ENCODE measurements at regions not wholly inside any gene's neighbourhood (a gene's known extent, or its start where the extent isn't known, plus 50 kb on each side); places are given as distances from the start of the nearest gene placed in this dataset.
"Not testable (repeated sequence)": the region's sequence is repeated elsewhere in the genome, so short reads cannot be mapped to it uniquely, and the experiment has no call there.

DNA sequence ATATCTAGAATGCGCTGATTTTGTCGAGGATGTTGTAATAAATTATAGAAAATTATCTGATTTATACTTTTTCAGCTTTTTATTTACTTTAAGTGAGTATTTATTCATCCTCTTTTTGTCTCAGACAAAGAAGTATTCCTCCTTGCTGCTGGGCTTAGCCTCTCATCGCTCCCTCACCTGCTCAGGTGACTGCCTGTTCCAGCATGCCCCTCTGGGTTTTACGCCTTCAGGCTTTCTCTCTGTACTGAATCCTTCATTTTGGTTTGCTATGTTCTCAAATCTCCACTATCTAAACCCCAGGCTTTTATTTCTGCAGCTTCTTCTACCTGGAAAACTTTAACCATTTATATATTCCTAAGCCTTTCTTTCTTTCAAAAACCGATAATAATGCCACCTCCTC, 1650.9 kb upstream of the SEL1L start:
- Histone ChIP-seq H3K27me3 (replicated peaks; ENCODE audit: insufficient read depth) (no peaks in the 10 kb centered on the region), H3K9ac (no peak overlapping the region), H3K4me2 (ENCODE audit: unreplicated experiment) (no peak overlapping the region), H3K27ac (no peak overlapping the region), H3K4me1 (ENCODE audit: insufficient read depth) (no peaks in the 10 kb centered on the region), H3K4me3 (no peak overlapping the region), H3K36me3 (ENCODE audit: low read depth) (no peaks in the 10 kb centered on the region), H2AFZ (no peak overlapping the region), H3K9me3 (ENCODE audit: low read depth) (no peaks in the 10 kb centered on the region), H3K79me2 (ENCODE audit: insufficient read depth) (no peaks in the 10 kb centered on the region), H4K20me1 (ENCODE audit: insufficient read depth) (no peaks in the 10 kb centered on the region), H3F3A (ENCODE audit: insufficient read depth) (no peaks in the 10 kb centered on the region), H3K9me2 (ENCODE audit: insufficient read depth) (no peaks in the 10 kb centered on the region)
- 68 to 77% methylated on average over 5 of the region's 5 CpGs for whole genome bisulfite sequencing, 2 experiments (ENCODE audit: low coverage in 1 of 2, low lambda C conversion rate in 2 of 2, missing lambda C conversion rate in 2 of 2)
- DNase-seq: no peak
- TF ChIP-seq EZH2phosphoT487 (IDR thresholded peaks at IDR 0.05; ENCODE audit: insufficient read depth, low read depth) (no peak), EZH2 (IDR thresholded peaks at IDR 0.05; ENCODE audit: insufficient read depth, poor library complexity, severe bottlenecking) (no peak)
- in situ Hi-C loops (cut with MboI): no loop called here

- H3K9me3 ChIP-seq (ENCODE audit: low read depth); H3F3A ChIP-seq (ENCODE audit: insufficient read depth); H3K4me3 ChIP-seq; H3K36me3 ChIP-seq (ENCODE audit: low read depth); H3K4me2 ChIP-seq (ENCODE audit: unreplicated experiment); H3K4me1 ChIP-seq (ENCODE audit: insufficient read depth); H3K79me2 ChIP-seq (ENCODE audit: insufficient read depth); H3K9ac ChIP-seq; H3K27ac ChIP-seq; DNase-seq; in situ Hi-C loops (cut with MboI); H3K9me2 ChIP-seq (ENCODE audit: insufficient read depth); H2AFZ ChIP-seq; H4K20me1 ChIP-seq (ENCODE audit: insufficient read depth); H3K27me3 ChIP-seq (replicated peaks; ENCODE audit: insufficient read depth): not testable (repeated sequence)
These were observed 1654.7 kb upstream of the SEL1L start for GRCh38 chr14:83188311-83188710.

DNA sequence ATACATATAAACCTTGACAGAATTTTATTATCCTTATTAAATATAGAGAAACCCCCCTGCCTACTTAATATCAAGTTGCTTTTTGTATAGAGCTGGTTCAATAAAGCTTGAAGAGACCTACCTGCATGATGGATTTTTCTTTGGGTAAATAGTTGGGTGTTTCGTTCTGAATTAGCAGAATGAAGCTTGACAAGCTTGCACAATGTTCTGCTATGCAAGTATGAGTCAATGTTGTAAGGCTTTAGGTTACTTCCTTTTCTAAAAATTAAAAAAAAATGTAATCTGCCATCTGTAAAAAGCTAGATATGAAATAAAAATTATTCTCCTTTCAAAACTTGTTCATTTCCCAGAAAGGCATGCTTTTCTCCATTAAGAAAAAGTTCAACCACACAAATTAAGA, 1662.6 kb upstream of the SEL1L start:
- H3K9ac ChIP-seq: no peak overlapping the region
- WGBS, 2 experiments (ENCODE audit: low coverage in 1 of 2, low lambda C conversion rate in 2 of 2, missing lambda C conversion rate in 2 of 2): 59 to 64% methylated on average over 1 of the region's 1 CpG
- in situ Hi-C loops (cut with MboI): no loop called here

GRCh38 chr14:83197271-83197670, 1663.6 kb upstream of the SEL1L start:
- no peaks in the 10 kb centered on the region for H3K9me2 ChIP-seq (ENCODE audit: insufficient read depth)
- H3K36me3 ChIP-seq (ENCODE audit: low read depth): no peaks in the 10 kb centered on the region
- no peaks in the 10 kb centered on the region for H4K20me1 ChIP-seq (ENCODE audit: insufficient read depth)
- H3K27me3 ChIP-seq (replicated peaks; ENCODE audit: insufficient read depth): no peaks in the 10 kb centered on the region
- no peaks in the 10 kb centered on the region for H3F3A ChIP-seq (ENCODE audit: insufficient read depth)
- TF ChIP-seq EZH2 (IDR thresholded peaks at IDR 0.05; ENCODE audit: insufficient read depth, poor library complexity, severe bottlenecking) (no peak), EZH2phosphoT487 (IDR thresholded peaks at IDR 0.05; ENCODE audit: insufficient read depth, low read depth) (no peak)
- no peak overlapping the region for H3K27ac ChIP-seq
- no peak overlapping the region for H3K9ac ChIP-seq
- H2AFZ ChIP-seq: no peak overlapping the region
- in situ Hi-C loops (cut with MboI): no loop called here
- no peaks in the 10 kb centered on the region for H3K4me1 ChIP-seq (ENCODE audit: insufficient read depth)
- H3K79me2 ChIP-seq (ENCODE audit: insufficient read depth): no peaks in the 10 kb centered on the region
- H3K9me3 ChIP-seq (ENCODE audit: low read depth): no peaks in the 10 kb centered on the region
- H3K4me3 ChIP-seq: no peak overlapping the region
- no peak for DNase-seq
- 57 to 59% methylated on average over 3 of the region's 3 CpGs for WGBS, 2 experiments (ENCODE audit: low coverage in 1 of 2, low lambda C conversion rate in 2 of 2, missing lambda C conversion rate in 2 of 2)
- H3K4me2 ChIP-seq (ENCODE audit: unreplicated experiment): no peak overlapping the region

More for the DNA sequence above, 1662.6 kb upstream of the SEL1L start:
- no peak overlapping the region for H3K4me2 ChIP-seq (ENCODE audit: unreplicated experiment)
- no peak overlapping the region for H3K4me3 ChIP-seq
- no peaks in the 10 kb centered on the region for H4K20me1 ChIP-seq (ENCODE audit: insufficient read depth)
- no peaks in the 10 kb centered on the region for H3K4me1 ChIP-seq (ENCODE audit: insufficient read depth)
- H3F3A ChIP-seq (ENCODE audit: insufficient read depth): no peaks in the 10 kb centered on the region
- H3K9me3 ChIP-seq (ENCODE audit: low read depth): no peaks in the 10 kb centered on the region
- DNase-seq: no peak
- H3K27ac ChIP-seq: no peak overlapping the region
- no peaks in the 10 kb centered on the region for H3K9me2 ChIP-seq (ENCODE audit: insufficient read depth)
- no peaks in the 10 kb centered on the region for H3K36me3 ChIP-seq (ENCODE audit: low read depth)
- H3K79me2 ChIP-seq (ENCODE audit: insufficient read depth): no peaks in the 10 kb centered on the region
- H2AFZ ChIP-seq: no peak overlapping the region
- TF ChIP-seq EZH2phosphoT487 (IDR thresholded peaks at IDR 0.05; ENCODE audit: insufficient read depth, low read depth) (no peak), EZH2 (IDR thresholded peaks at IDR 0.05; ENCODE audit: insufficient read depth, poor library complexity, severe bottlenecking) (no peak)
- H3K27me3 ChIP-seq (replicated peaks; ENCODE audit: insufficient read depth): no peaks in the 10 kb centered on the region

- Histone ChIP-seq H4K20me1 (ENCODE audit: insufficient read depth) (no peaks in the 10 kb centered on the region), H2AFZ (no peak overlapping the region), H3F3A (ENCODE audit: insufficient read depth) (no peaks in the 10 kb centered on the region), H3K36me3 (ENCODE audit: low read depth) (no peaks in the 10 kb centered on the region), H3K9me2 (ENCODE audit: insufficient read depth) (no peaks in the 10 kb centered on the region), H3K27ac (no peak overlapping the region), H3K9ac (no peak overlapping the region), H3K9me3 (ENCODE audit: low read depth) (no peaks in the 10 kb centered on the region), H3K79me2 (ENCODE audit: insufficient read depth) (no peaks in the 10 kb centered on the region), H3K27me3 (replicated peaks; ENCODE audit: insufficient read depth) (no peaks in the 10 kb centered on the region), H3K4me1 (ENCODE audit: insufficient read depth) (no peaks in the 10 kb centered on the region), H3K4me2 (ENCODE audit: unreplicated experiment) (no peak overlapping the region), H3K4me3 (no peak overlapping the region)
- TF ChIP-seq EZH2 (IDR thresholded peaks at IDR 0.05; ENCODE audit: insufficient read depth, poor library complexity, severe bottlenecking): no peak
- no peak for TF ChIP-seq EZH2phosphoT487 (IDR thresholded peaks at IDR 0.05; ENCODE audit: insufficient read depth, low read depth)
- in situ Hi-C loops (cut with MboI): no loop called here
- 77 to 82% methylated on average over 1 of the region's 1 CpG for WGBS, 2 experiments (ENCODE audit: low coverage in 1 of 2, low lambda C conversion rate in 2 of 2, missing lambda C conversion rate in 2 of 2)
- no peak for DNase-seq
These were observed 1673.9 kb upstream of the SEL1L start for GRCh38 chr14:83207550-83207949.
